ENCODE measurements at regions not wholly inside any gene's neighbourhood (a gene's known extent, or its start where the extent isn't known, plus 50 kb on each side); places are given as distances from the start of the nearest gene placed in this dataset.

DNA sequence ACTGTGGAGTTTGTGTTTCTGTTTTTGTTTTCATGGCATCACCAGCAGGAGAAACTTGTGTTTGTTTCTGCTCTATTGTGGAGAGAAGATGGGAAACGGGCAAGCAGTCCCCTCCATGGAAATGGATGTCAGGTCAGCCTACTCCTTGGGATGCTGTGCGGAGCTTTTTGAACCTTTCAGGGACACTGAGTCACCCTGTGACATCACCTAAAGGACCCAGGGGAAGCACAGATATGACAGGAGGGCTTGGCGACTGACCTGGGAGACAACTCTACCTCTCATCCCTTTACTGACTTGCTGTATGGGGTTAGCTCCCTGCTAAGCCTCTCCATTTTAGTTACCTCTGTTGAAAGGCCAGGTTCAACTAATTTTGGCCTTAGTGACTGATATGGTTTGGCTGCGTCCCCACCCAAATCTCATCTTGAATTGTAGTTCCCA lies 706.9 kb upstream of the TMEM132C start:
- BruUV-seq (replicated peaks): no TSS peak
- H3K4me3 ChIP-seq: no peak overlapping the region
- no peak overlapping the region for H3K4me2 ChIP-seq
- no peak overlapping the region for H3K27ac ChIP-seq
- H3K79me2 ChIP-seq (ENCODE audit: low read depth): no peaks in the 10 kb centered on the region
- H3K4me1 ChIP-seq (replicated peaks; ENCODE audit: insufficient read depth): no peaks in the 10 kb centered on the region
- no peak for TF ChIP-seq EZH2 (IDR thresholded peaks at IDR 0.05; ENCODE audit: low read depth)
- TF ChIP-seq, protein P1, sequence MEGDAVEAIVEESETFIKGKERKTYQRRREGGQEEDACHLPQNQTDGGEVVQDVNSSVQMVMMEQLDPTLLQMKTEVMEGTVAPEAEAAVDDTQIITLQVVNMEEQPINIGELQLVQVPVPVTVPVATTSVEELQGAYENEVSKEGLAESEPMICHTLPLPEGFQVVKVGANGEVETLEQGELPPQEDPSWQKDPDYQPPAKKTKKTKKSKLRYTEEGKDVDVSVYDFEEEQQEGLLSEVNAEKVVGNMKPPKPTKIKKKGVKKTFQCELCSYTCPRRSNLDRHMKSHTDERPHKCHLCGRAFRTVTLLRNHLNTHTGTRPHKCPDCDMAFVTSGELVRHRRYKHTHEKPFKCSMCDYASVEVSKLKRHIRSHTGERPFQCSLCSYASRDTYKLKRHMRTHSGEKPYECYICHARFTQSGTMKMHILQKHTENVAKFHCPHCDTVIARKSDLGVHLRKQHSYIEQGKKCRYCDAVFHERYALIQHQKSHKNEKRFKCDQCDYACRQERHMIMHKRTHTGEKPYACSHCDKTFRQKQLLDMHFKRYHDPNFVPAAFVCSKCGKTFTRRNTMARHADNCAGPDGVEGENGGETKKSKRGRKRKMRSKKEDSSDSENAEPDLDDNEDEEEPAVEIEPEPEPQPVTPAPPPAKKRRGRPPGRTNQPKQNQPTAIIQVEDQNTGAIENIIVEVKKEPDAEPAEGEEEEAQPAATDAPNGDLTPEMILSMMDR (conservative IDR thresholded peaks at IDR 0.05): no peak; the same call in 1 of the 2 replicates
- no peak overlapping the region for H2AFZ ChIP-seq
- H3K9me3 ChIP-seq (ENCODE audit: insufficient read depth, low read depth): no peaks in the 10 kb centered on the region
- no peaks in the 10 kb centered on the region for H3K9me2 ChIP-seq (ENCODE audit: insufficient read depth)
- DNase-seq: no peak
- no peaks in the 10 kb centered on the region for H3K36me3 ChIP-seq (ENCODE audit: low read depth)
- intact Hi-C loops (cut with micrococcal nuclease; ENCODE audit: unreplicated experiment): no loop called here
- ChIA-PET POLR2A (ENCODE audit: unreplicated experiment) (no interaction called here), CTCF (interaction anchor here (0.7 kb wide), 1 partner anchor 117 kb away, joined by 3 read pairs; no protein-coding TSS in a partner anchor)
- H4K20me1 ChIP-seq (ENCODE audit: insufficient read depth): no peaks in the 10 kb centered on the region
- H3K27me3 ChIP-seq (ENCODE audit: insufficient read depth, low read depth): no peaks in the 10 kb centered on the region
- H3F3A ChIP-seq (ENCODE audit: insufficient read depth, low read depth): no peaks in the 10 kb centered on the region

GRCh38 chr12:127562816-127563215 lies 704.2 kb upstream of the TMEM132C start:
- BruUV-seq (replicated peaks): no TSS peak
- H3F3A ChIP-seq (ENCODE audit: insufficient read depth, low read depth): no peaks in the 10 kb centered on the region
- H3K4me1 ChIP-seq (replicated peaks; ENCODE audit: insufficient read depth): no peaks in the 10 kb centered on the region
- no peaks in the 10 kb centered on the region for H3K79me2 ChIP-seq (ENCODE audit: low read depth)
- H3K9me2 ChIP-seq (ENCODE audit: insufficient read depth): no peaks in the 10 kb centered on the region
- H3K9me3 ChIP-seq (ENCODE audit: insufficient read depth, low read depth): no peaks in the 10 kb centered on the region
- CTCF ChIA-PET: no interaction called here
- H3K27ac ChIP-seq: no peak overlapping the region
- no peak overlapping the region for H3K4me2 ChIP-seq
- TF ChIP-seq EZH2 (IDR thresholded peaks at IDR 0.05; ENCODE audit: low read depth): no peak
- TF ChIP-seq, protein P1 (conservative IDR thresholded peaks at IDR 0.05): no peak
- no peaks in the 10 kb centered on the region for H4K20me1 ChIP-seq (ENCODE audit: insufficient read depth)
- H3K4me3 ChIP-seq: no peak overlapping the region
- no peak overlapping the region for H2AFZ ChIP-seq
- no peak for DNase-seq
- POLR2A ChIA-PET (ENCODE audit: unreplicated experiment): no interaction called here
- H3K27me3 ChIP-seq (ENCODE audit: insufficient read depth, low read depth): no peaks in the 10 kb centered on the region
- intact Hi-C loops (cut with micrococcal nuclease; ENCODE audit: unreplicated experiment): no loop called here
- H3K36me3 ChIP-seq (ENCODE audit: low read depth): no peaks in the 10 kb centered on the region

DNA sequence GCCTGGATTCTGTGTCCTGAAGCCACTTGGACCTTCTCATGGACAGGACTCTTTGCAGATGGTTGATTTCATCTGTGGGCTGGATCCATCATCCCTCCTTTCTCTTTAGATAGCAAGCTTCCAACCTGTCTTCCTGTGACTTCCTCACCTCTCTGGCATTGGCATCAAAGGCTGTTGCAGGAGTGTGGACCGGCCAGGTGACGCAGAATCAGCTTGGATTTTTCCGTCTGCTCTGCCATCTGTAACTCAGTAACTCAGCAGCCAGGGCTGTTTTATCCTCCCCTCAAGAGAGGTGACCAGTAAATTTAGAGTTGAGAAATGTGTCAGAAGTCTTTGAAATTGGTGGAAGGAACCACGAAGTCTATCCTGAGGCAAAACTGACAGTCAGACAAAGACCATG lies 701.7 kb upstream of the TMEM132C start:
- Histone ChIP-seq H3K27ac (no peak overlapping the region), H3K27me3 (ENCODE audit: insufficient read depth, low read depth) (no peaks in the 10 kb centered on the region), H3K79me2 (ENCODE audit: low read depth) (no peaks in the 10 kb centered on the region), H3K4me1 (replicated peaks; ENCODE audit: insufficient read depth) (no peaks in the 10 kb centered on the region), H3F3A (ENCODE audit: insufficient read depth, low read depth) (no peaks in the 10 kb centered on the region), H3K36me3 (ENCODE audit: low read depth) (no peaks in the 10 kb centered on the region), H3K9me2 (ENCODE audit: insufficient read depth) (no peaks in the 10 kb centered on the region), H3K4me2 (no peak overlapping the region), H4K20me1 (ENCODE audit: insufficient read depth) (no peaks in the 10 kb centered on the region), H3K4me3 (no peak overlapping the region), H2AFZ (no peak overlapping the region), H3K9me3 (ENCODE audit: insufficient read depth, low read depth) (no peaks in the 10 kb centered on the region)
- TF ChIP-seq, protein P1 (conservative IDR thresholded peaks at IDR 0.05): no peak
- no peak for TF ChIP-seq EZH2 (IDR thresholded peaks at IDR 0.05; ENCODE audit: low read depth)
- intact Hi-C loops (cut with micrococcal nuclease; ENCODE audit: unreplicated experiment): no loop called here
- ChIA-PET POLR2A (ENCODE audit: unreplicated experiment) (no interaction called here), CTCF (no interaction called here)
- no TSS peak for BruUV-seq (replicated peaks)
- DNase-seq: no peak
